Activated CD8-positive, alpha-beta T cell treated with anti-CD3 and anti-CD28 coated beads for 36 hours (primary cell): ENCODE measurements at regions not wholly inside any gene's neighbourhood (a gene's known extent, or its start where the extent isn't known, plus 50 kb on each side); places are given as distances from the start of the nearest gene placed in this dataset.

ENCODE experiments used
- ATAC-seq: fragments of 200-7000 bp; cut with Tn5 transposase; one replicate; pipeline ENCODE4 v1.10.0; 2021; ENCODE audit warnings: mild to moderate bottlenecking, moderate library complexity
- CTCF ChIA-PET: fragments of 350-600 bp; sonication (Branson Sonifier 250); formaldehyde crosslinking; loops from one replicate; lab custom pipeline; 2021; ENCODE audit warnings: antibody characterized with exemption; lab: Charles Lee
- POLR2A ChIA-PET: fragments of 350-600 bp; sonication (Branson Sonifier 250); formaldehyde crosslinking; loops from one replicate; lab custom pipeline; 2021; ENCODE audit warnings: antibody characterized with exemption; lab: Charles Lee
- DNase-seq: peaks from one replicate; pipeline ENCODE4 v3.0.0-alpha.2; 2020
- H3K27ac Mint-ChIP-seq: one replicate; pipeline ENCODE4 v1.8.0; 2021; ENCODE audit warnings: mild to moderate bottlenecking, mixed read lengths
- H3K27me3 Mint-ChIP-seq: one replicate; pipeline ENCODE4 v1.8.0; 2021; ENCODE audit warnings: mixed read lengths
- H3K36me3 Mint-ChIP-seq: one replicate; pipeline ENCODE4 v1.8.0; 2021; ENCODE audit warnings: low read depth, mixed read lengths
- H3K4me1 Mint-ChIP-seq: one replicate; pipeline ENCODE4 v1.8.0; 2021; ENCODE audit warnings: low read depth, mixed read lengths
- H3K4me3 Mint-ChIP-seq: one replicate; pipeline ENCODE4 v1.8.0; 2021; ENCODE audit warnings: mild to moderate bottlenecking, moderate library complexity, mixed read lengths
- H3K9me3 Mint-ChIP-seq: one replicate; pipeline ENCODE4 v1.8.0; 2021; ENCODE audit warnings: mixed read lengths
- CTCF ChIP-seq: fragments of 200-600 bp; IDR thresholded peaks from one replicate; pipeline ENCODE4 v1.8.0; 2022; ENCODE audit warnings: antibody characterized with exemption, mild to moderate bottlenecking
- intact Hi-C: fragments of 100-400 bp; cut with micrococcal nuclease; formaldehyde crosslinking; loops from one replicate; pipeline ENCODE4 v1.10.0; 2022

GRCh38 chr2:217459016-217459415 lies 543.8 kb downstream of the TNS1 start:
- intact Hi-C loops: no loop called here
- ATAC-seq: no peak
- Mint-ChIP-seq H3K4me1 (no peaks in the 10 kb centered on the region), H3K27me3 (no peaks in the 10 kb centered on the region), H3K9me3 (peaks cover 7% of the 10 kb centered on the region), H3K27ac (no peak overlapping the region), H3K36me3 (no peaks in the 10 kb centered on the region), H3K4me3 (no peak overlapping the region)
- ChIA-PET POLR2A (interaction anchor here (1.1 kb wide), 1 partner anchor 10 kb away, joined by 3 read pairs; no protein-coding TSS in a partner anchor), CTCF (interaction anchor here (1.5 kb wide), 1 partner anchor 10 kb away, joined by 3 read pairs; no protein-coding TSS in a partner anchor)
- no peak for DNase-seq
- TF ChIP-seq CTCF: no peak

- peaks cover 7% of the 10 kb centered on the region for H3K9me3 Mint-ChIP-seq
- ChIA-PET POLR2A (no interaction called here), CTCF (no interaction called here)
- intact Hi-C loops: no loop called here
- TF ChIP-seq CTCF: no peak
- H3K4me3 Mint-ChIP-seq: no peak overlapping the region
- ATAC-seq: no peak
- H3K4me1 Mint-ChIP-seq: peaks cover 14% of the 10 kb centered on the region
- no peak overlapping the region for H3K27ac Mint-ChIP-seq
- no peaks in the 10 kb centered on the region for H3K36me3 Mint-ChIP-seq
- H3K27me3 Mint-ChIP-seq: no peaks in the 10 kb centered on the region
- DNase-seq: no peak
These were observed 546.8 kb downstream of the TNS1 start for GRCh38 chr2:217456016-217456415.

- no peak overlapping the region for H3K4me3 Mint-ChIP-seq
- H3K27ac Mint-ChIP-seq: no peak overlapping the region
- TF ChIP-seq CTCF: no peak
- no peaks in the 10 kb centered on the region for H3K36me3 Mint-ChIP-seq
- CTCF ChIA-PET: interaction anchor here (0.9 kb wide), 1 partner anchor 198 kb away, joined by 3 read pairs; no protein-coding TSS in a partner anchor
- H3K9me3 Mint-ChIP-seq: peaks cover 4% of the 10 kb centered on the region
- ATAC-seq (no peak), DNase-seq (no peak)
- H3K4me1 Mint-ChIP-seq: peaks cover 14% of the 10 kb centered on the region
- H3K27me3 Mint-ChIP-seq: no peaks in the 10 kb centered on the region
- POLR2A ChIA-PET: no interaction called here
- intact Hi-C loops: no loop called here
These were observed 549.9 kb downstream of the TNS1 start for GRCh38 chr2:217452928-217453327.

- H3K4me3 Mint-ChIP-seq: no peak overlapping the region
- intact Hi-C loops: no loop called here
- no peaks in the 10 kb centered on the region for H3K9me3 Mint-ChIP-seq
- peaks cover 14% of the 10 kb centered on the region for H3K4me1 Mint-ChIP-seq
- no peak overlapping the region for H3K27ac Mint-ChIP-seq
- peak; percentile 49 for ATAC-seq
- no peaks in the 10 kb centered on the region for H3K27me3 Mint-ChIP-seq
- no peaks in the 10 kb centered on the region for H3K36me3 Mint-ChIP-seq
- no peak for TF ChIP-seq CTCF
- peak; percentile 41 for DNase-seq
- ChIA-PET POLR2A (no interaction called here), CTCF (no interaction called here)
These were observed 551.1 kb downstream of the TNS1 start for GRCh38 chr2:217451666-217452065.

- DNase-seq (no peak), ATAC-seq (no peak)
- H3K4me3 Mint-ChIP-seq: no peak overlapping the region
- intact Hi-C loops: no loop called here
- no peaks in the 10 kb centered on the region for H3K36me3 Mint-ChIP-seq
- no peaks in the 10 kb centered on the region for H3K9me3 Mint-ChIP-seq
- ChIA-PET POLR2A (interaction anchor here (0.6 kb wide), 1 partner anchor 60 kb away, joined by 3 read pairs; no protein-coding TSS in a partner anchor), CTCF (interaction anchor here (0.7 to 1.1 kb wide), 2 partner anchors 10 to 62 kb away, joined by 3 read pairs; no protein-coding TSS in a partner anchor)
- TF ChIP-seq CTCF: no peak
- H3K27ac Mint-ChIP-seq: no peak overlapping the region
- peaks cover 14% of the 10 kb centered on the region for H3K4me1 Mint-ChIP-seq
- no peaks in the 10 kb centered on the region for H3K27me3 Mint-ChIP-seq
These were observed 553.4 kb downstream of the TNS1 start for GRCh38 chr2:217449444-217449843.
